OCI-LY7 (cell line): ENCODE measurements at regions not wholly inside any gene's neighbourhood (a gene's known extent, or its start where the extent isn't known, plus 50 kb on each side); places are given as distances from the start of the nearest gene placed in this dataset.

Experiments used
- CTCF ChIP-seq: fragments of 200-600 bp; sonication (generic); conservative IDR thresholded peaks from 2 replicates; pipeline ENCODE4 v1.5.1; 2014; ENCODE audit warnings: mild to moderate bottlenecking, antibody characterized with exemption, low read length, moderate library complexity, mixed read lengths
- EZH2phosphoT487 ChIP-seq: fragments of 200-600 bp; sonication (generic); IDR thresholded peaks from 2 replicates; pipeline ENCODE4 v1.6.1; 2018; ENCODE audit warnings: low read depth, borderline replicate concordance, mild to moderate bottlenecking, mixed run types, antibody characterized with exemption, low read length, moderate library complexity, mixed read lengths

GRCh38 chr1:82165304-82165703 lies 364.6 kb downstream of the ADGRL2 start:
- no peak for TF ChIP-seq CTCF
- TF ChIP-seq EZH2phosphoT487 = no peak
